ENCODE measurements at regions not wholly inside any gene's neighbourhood (a gene's known extent, or its start where the extent isn't known, plus 50 kb on each side); places are given as distances from the start of the nearest gene placed in this dataset.

GRCh38 chr15:35698331-35698730 is 152.4 kb upstream of the DPH6 start:
- no peak for TF ChIP-seq ZNF48 (tag by site-specific recombination; IDR thresholded peaks at IDR 0.05)
- no peak for TF ChIP-seq ZBTB1 (tag by site-specific recombination; IDR thresholded peaks at IDR 0.05)
- no peak for TF ChIP-seq ZNF26 (tag by site-specific recombination; IDR thresholded peaks at IDR 0.05)
- no peak for TF ChIP-seq ZNF416 (tag by site-specific recombination; IDR thresholded peaks at IDR 0.05)
- no peak for TF ChIP-seq ZBTB26 (tag by site-specific recombination; optimal IDR thresholded peaks at IDR 0.05)
- TF ChIP-seq ZNF394 (tag by site-specific recombination; IDR thresholded peaks at IDR 0.05; ENCODE audit: borderline replicate concordance) = no peak
- TF ChIP-seq ZNF239 (tag by site-specific recombination; IDR thresholded peaks at IDR 0.05) = no peak
- TF ChIP-seq ELK4 (IDR thresholded peaks at IDR 0.05; ENCODE audit: borderline replicate concordance, low read depth, low read length) = no peak
- TF ChIP-seq TSHZ1 (tag by site-specific recombination; IDR thresholded peaks at IDR 0.05; ENCODE audit: borderline replicate concordance) = no peak
- TF ChIP-seq CTCF (tag by site-specific recombination; IDR thresholded peaks at IDR 0.05) = no peak
- no peak for TF ChIP-seq ZNF24 (tag by site-specific recombination; IDR thresholded peaks at IDR 0.05)
- no peak for TF ChIP-seq REST (tag by site-specific recombination; IDR thresholded peaks at IDR 0.05)

Data from HEK293 (cell line).